Esophagus muscularis mucosa (tissue), 4 donors: ENCODE measurements at regions not wholly inside any gene's neighbourhood (a gene's known extent, or its start where the extent isn't known, plus 50 kb on each side); places are given as distances from the start of the nearest gene placed in this dataset.

Experiments
- DNase-seq: peaks from one replicate; pipeline ENCODE4 v3.0.0-alpha.2; 2017; ENCODE audit errors: extremely low spot score
- H3K27ac ChIP-seq, 4 donors: fragments of 200-600 bp; sonication (generic); replicated peaks in 1 of 4; 1 replicate in 3 of 4; 2 replicates in 1 of 4; pipeline ENCODE4 v1.5.1; 2016 to 2019; ENCODE audit warnings: mild to moderate bottlenecking in 1 of 4
- H3K27me3 ChIP-seq, 4 donors: fragments of 200-600 bp; sonication (generic); one replicate each; pipeline versions ENCODE4 v1.5.1 to v1.6.0; 2016 to 2019
- H3K36me3 ChIP-seq, 4 donors: fragments of 200-600 bp; sonication (generic); one replicate each; pipeline ENCODE4 v1.5.1; 2016 to 2019
- H3K4me1 ChIP-seq, 4 donors: fragments of 200-600 bp; sonication (generic); one replicate each; pipeline ENCODE4 v1.5.1; 2016 to 2019
- H3K4me3 ChIP-seq, 4 donors: fragments of 200-600 bp; sonication (generic); 1 replicate in 2 of 4; 2 replicates in 2 of 4; pipeline ENCODE4 v1.5.1; 2016 to 2019; ENCODE audit warnings: mild to moderate bottlenecking in 4 of 4, moderate library complexity in 1 of 4
- H3K9me3 ChIP-seq, 4 donors: fragments of 200-600 bp; sonication (generic); 1 replicate in 3 of 4; 2 replicates in 1 of 4; pipeline ENCODE4 v1.5.1; 2016 to 2019
- EP300 ChIP-seq: sonication (generic); formaldehyde crosslinking; IDR thresholded peaks from one replicate; pipeline ENCODE4 v1.6.1; 2017; ENCODE audit warnings: antibody characterized with exemption
- POLR2A ChIP-seq: fragments of 450-650 bp; IDR thresholded peaks from one replicate; pipeline ENCODE4 v1.6.1; 2017; ENCODE audit warnings: antibody characterized with exemption, moderate library complexity, mild to moderate bottlenecking, low read depth
- POLR2AphosphoS5 ChIP-seq, 2 donors: sonication (generic); formaldehyde crosslinking; IDR thresholded peaks; one replicate each; pipeline ENCODE4 v1.6.1; 2017; ENCODE audit warnings: antibody characterized with exemption in 2 of 2
- WGBS: methylation state at CpG from one replicate; pipeline ENCODE4 v1.1.5; 2018; 5-methylcytosine and 5-hydroxymethylcytosine counted together
- intact Hi-C: fragments of 100-400 bp; cut with DNase I; formaldehyde crosslinking; loops from one replicate; pipeline ENCODE4 v1.15.1; 2023
- TF ChIP-seq, protein P1 (sequence below), 3 experiments: fragments of 200-600 bp in 2 of 3; fragments of 450-650 bp in 1 of 3; sonication (generic) in 2 of 3; IDR thresholded peaks; one replicate each; pipeline ENCODE4 v1.5.1; 2017 to 2019; ENCODE audit warnings: antibody characterized with exemption in 3 of 3, mild to moderate bottlenecking in 2 of 3, moderate library complexity in 1 of 3

DNA sequence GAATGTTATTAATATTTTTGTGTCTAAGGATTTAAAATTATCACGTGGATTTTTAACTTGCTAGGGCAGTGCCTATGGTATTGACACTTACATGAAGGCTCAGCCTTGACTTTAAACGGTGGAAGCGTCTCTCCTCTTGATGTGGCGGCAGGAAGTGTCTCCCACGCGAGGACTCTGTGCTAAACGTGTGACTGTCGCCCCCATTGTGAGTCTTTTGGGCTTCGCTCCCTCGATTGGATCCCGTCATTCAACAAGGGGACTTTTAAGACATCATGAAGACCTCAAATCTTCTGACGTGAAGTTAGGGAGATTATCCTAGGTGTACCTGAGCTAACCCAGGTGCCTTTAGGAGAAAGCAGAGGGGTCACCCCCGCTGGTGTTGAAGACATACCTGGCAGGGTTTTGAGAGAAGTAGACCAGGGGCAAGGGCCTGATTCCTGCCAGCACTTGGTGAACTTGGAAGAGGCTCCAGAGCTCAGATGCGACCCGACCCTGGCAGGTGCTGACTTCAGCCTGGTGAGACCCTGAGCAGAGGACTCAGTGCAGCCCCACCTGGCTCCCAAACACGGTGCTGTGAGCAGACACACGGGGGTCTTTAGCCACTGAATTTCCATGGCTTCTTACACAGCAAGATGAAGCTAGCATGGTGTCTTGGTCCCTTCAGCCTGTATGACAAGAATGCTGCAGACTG, 55.7 kb upstream of the IRX4 start:
- Histone ChIP-seq H3K27me3 (peaks cover 0 to 7% (median 0%) of the 10 kb centered on the region in 4 donors), H3K4me1 (no peaks in the 10 kb centered on the region), H3K9me3 (peaks cover 0 to 9% (median 0%) of the 10 kb centered on the region in 4 donors), H3K4me3 (no peak overlapping the region), H3K27ac (no peak overlapping the region), H3K36me3 (peaks cover 0 to 12% (median 0%) of the 10 kb centered on the region in 4 donors)
- WGBS, result 75% methylated on average over 17 of the region's 17 CpGs
- DNase-seq, result no peak
- TF ChIP-seq, protein P1, sequence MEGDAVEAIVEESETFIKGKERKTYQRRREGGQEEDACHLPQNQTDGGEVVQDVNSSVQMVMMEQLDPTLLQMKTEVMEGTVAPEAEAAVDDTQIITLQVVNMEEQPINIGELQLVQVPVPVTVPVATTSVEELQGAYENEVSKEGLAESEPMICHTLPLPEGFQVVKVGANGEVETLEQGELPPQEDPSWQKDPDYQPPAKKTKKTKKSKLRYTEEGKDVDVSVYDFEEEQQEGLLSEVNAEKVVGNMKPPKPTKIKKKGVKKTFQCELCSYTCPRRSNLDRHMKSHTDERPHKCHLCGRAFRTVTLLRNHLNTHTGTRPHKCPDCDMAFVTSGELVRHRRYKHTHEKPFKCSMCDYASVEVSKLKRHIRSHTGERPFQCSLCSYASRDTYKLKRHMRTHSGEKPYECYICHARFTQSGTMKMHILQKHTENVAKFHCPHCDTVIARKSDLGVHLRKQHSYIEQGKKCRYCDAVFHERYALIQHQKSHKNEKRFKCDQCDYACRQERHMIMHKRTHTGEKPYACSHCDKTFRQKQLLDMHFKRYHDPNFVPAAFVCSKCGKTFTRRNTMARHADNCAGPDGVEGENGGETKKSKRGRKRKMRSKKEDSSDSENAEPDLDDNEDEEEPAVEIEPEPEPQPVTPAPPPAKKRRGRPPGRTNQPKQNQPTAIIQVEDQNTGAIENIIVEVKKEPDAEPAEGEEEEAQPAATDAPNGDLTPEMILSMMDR (IDR thresholded peaks at IDR 0.05), result no peak
- TF ChIP-seq POLR2A (no peak), EP300 (no peak), POLR2AphosphoS5 (IDR thresholded peaks at IDR 0.05) (no peak)
- intact Hi-C loops, result no loop called here

DNA sequence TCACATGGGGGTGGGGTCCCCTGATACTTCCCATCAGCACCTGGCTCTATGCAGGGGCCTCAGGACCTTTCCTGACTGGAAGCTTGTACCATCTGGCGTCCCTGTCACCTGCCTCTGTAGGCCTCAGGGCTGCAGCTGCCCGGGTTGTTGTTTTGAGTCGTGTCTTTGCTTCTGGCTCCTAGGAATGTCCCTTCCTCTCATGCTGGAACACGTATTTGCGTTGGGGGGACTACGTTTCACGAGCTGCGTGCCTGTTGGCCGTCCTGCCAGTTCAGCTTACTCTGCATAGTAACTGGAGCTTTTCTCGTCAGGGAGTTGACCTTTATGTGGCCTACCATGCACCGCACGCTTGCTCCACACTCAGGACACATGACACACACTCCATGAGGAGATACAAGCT, 54.9 kb upstream of the IRX4 start:
- H3K4me3 ChIP-seq, result no peak overlapping the region
- no peak for DNase-seq
- intact Hi-C loops, result no loop called here
- H3K4me1 ChIP-seq, result no peaks in the 10 kb centered on the region
- H3K27me3 ChIP-seq, result peaks cover 0 to 7% (median 0%) of the 10 kb centered on the region in 4 donors
- no peak overlapping the region for H3K27ac ChIP-seq
- WGBS, result 84% methylated on average over 12 of the region's 12 CpGs
- peaks cover 0 to 12% (median 0%) of the 10 kb centered on the region in 4 donors for H3K36me3 ChIP-seq
- no peak for TF ChIP-seq POLR2A
- TF ChIP-seq POLR2AphosphoS5 (IDR thresholded peaks at IDR 0.05), result no peak
- TF ChIP-seq, protein P1 (IDR thresholded peaks at IDR 0.05), result no peak
- TF ChIP-seq EP300, result no peak
- peaks cover 0 to 9% (median 0%) of the 10 kb centered on the region in 4 donors for H3K9me3 ChIP-seq

DNA sequence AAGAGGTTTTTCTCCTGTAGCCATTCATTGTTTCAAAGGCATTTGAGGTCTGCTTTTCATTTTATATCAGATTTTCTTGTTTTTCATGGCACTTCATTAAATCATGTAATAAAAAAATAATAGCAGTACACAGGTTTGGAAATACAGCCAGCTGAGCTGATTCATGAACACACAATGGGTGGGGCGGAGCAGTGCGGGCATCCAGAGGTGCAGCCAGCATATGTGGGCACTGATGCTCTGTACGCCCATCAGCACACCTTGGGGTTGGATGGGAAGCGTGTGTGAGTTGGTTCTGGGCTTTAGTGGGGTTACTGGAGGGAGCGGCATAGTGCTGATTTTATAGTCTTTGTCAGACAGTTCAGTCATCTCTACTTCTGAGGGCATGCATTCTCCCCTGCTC, 54.2 kb upstream of the IRX4 start:
- DNase-seq, result no peak
- peaks cover 0 to 2% (median 0%) of the 10 kb centered on the region in 4 donors for H3K4me1 ChIP-seq
- peaks cover 0 to 7% (median 0%) of the 10 kb centered on the region in 4 donors for H3K27me3 ChIP-seq
- peaks cover 0 to 12% (median 0%) of the 10 kb centered on the region in 4 donors for H3K36me3 ChIP-seq
- no peak overlapping the region for H3K4me3 ChIP-seq
- intact Hi-C loops, result no loop called here
- 100% methylated on average over 2 of the region's 5 CpGs for WGBS
- peaks cover 0 to 9% (median 0%) of the 10 kb centered on the region in 4 donors for H3K9me3 ChIP-seq
- no peak overlapping the region for H3K27ac ChIP-seq
- TF ChIP-seq, protein P1 (IDR thresholded peaks at IDR 0.05), result no peak
- no peak for TF ChIP-seq POLR2A
- no peak for TF ChIP-seq POLR2AphosphoS5 (IDR thresholded peaks at IDR 0.05)
- TF ChIP-seq EP300, result no peak

GRCh38 chr5:1936413-1936812, 53.7 kb upstream of the IRX4 start:
- H3K9me3 ChIP-seq, result peaks cover 0 to 9% (median 0%) of the 10 kb centered on the region in 4 donors
- no peak for DNase-seq
- H3K27me3 ChIP-seq, result peaks cover 0 to 11% (median under 1%) of the 10 kb centered on the region in 4 donors
- no peak overlapping the region for H3K4me3 ChIP-seq
- TF ChIP-seq POLR2A (no peak), POLR2AphosphoS5 (IDR thresholded peaks at IDR 0.05) (no peak), EP300 (no peak)
- TF ChIP-seq, protein P1 (IDR thresholded peaks at IDR 0.05), result no peak
- 77% methylated on average over 4 of the region's 4 CpGs for WGBS
- H3K27ac ChIP-seq, result no peak overlapping the region
- intact Hi-C loops, result no loop called here
- peaks cover 0 to 12% (median 0%) of the 10 kb centered on the region in 4 donors for H3K36me3 ChIP-seq
- peaks cover 0 to 6% (median 4%) of the 10 kb centered on the region in 4 donors for H3K4me1 ChIP-seq
